PC-9 (cell line): ENCODE measurements at regions not wholly inside any gene's neighbourhood (a gene's known extent, or its start where the extent isn't known, plus 50 kb on each side); places are given as distances from the start of the nearest gene placed in this dataset.

ENCODE experiments used
- BruUV-seq: library from RNA; stranded (reverse); fragments of 400-500 nt; replicated peaks from 2 replicates; lab custom pipeline; 2021; lab: Mats Ljungman, UMichigan
- CTCF ChIA-PET: fragments of 300-600 bp; sonication (Branson Sonifier 250); formaldehyde crosslinking; loops from one replicate; lab custom pipeline; 2022; ENCODE audit warnings: antibody characterized with exemption; lab: Charles Lee
- POLR2A ChIA-PET: fragments of 300-600 bp; sonication (Branson Sonifier 250); formaldehyde crosslinking; loops from one replicate; lab custom pipeline; 2022; ENCODE audit warnings: antibody characterized with exemption; ENCODE audit not compliant: unreplicated experiment; lab: Charles Lee
- DNase-seq, 2 experiments: peaks; one replicate each; pipeline versions ENCODE4 v3.0.0 to v3.0.0-alpha.2; 2015 to 2022; ENCODE audit warnings: mixed read lengths in 1 of 2
- H2AFZ ChIP-seq: fragments of 200-600 bp; sonication (generic); 2 replicates; pipeline ENCODE4 v1.8.1; 2017; ENCODE audit warnings: antibody characterized with exemption
- H3F3A ChIP-seq: fragments of 200-600 bp; sonication (generic); 2 replicates; pipeline ENCODE4 v1.8.1; 2017; ENCODE audit warnings: antibody characterized with exemption, mild to moderate bottlenecking, low read depth; ENCODE audit not compliant: insufficient read depth
- H3K27ac ChIP-seq: fragments of 200-600 bp; sonication (generic); 2 replicates; pipeline ENCODE4 v1.6.1; 2016; ENCODE audit warnings: mixed run types
- H3K27me3 ChIP-seq: fragments of 200-600 bp; sonication (generic); 2 replicates; pipeline ENCODE4 v1.6.1; 2016; ENCODE audit warnings: low read depth, mixed run types; ENCODE audit not compliant: insufficient read depth
- H3K36me3 ChIP-seq: fragments of 200-600 bp; sonication (generic); 2 replicates; pipeline ENCODE4 v1.6.1; 2016; ENCODE audit warnings: low read depth, mixed run types
- H3K4me1 ChIP-seq: fragments of 200-600 bp; sonication (generic); replicated peaks from 2 replicates; pipeline ENCODE4 v1.6.1; 2016; ENCODE audit warnings: mixed run types; ENCODE audit not compliant: insufficient read depth
- H3K4me2 ChIP-seq: fragments of 200-600 bp; sonication (generic); 2 replicates; pipeline ENCODE4 v1.6.1; 2017; ENCODE audit warnings: mixed run types
- H3K4me3 ChIP-seq: fragments of 200-600 bp; sonication (generic); 2 replicates; pipeline ENCODE4 v1.6.1; 2016; ENCODE audit warnings: mixed run types
- H3K79me2 ChIP-seq: fragments of 200-600 bp; sonication (generic); 2 replicates; pipeline ENCODE4 v1.6.1; 2017; ENCODE audit warnings: low read depth, mixed run types
- H3K9me2 ChIP-seq: fragments of 200-600 bp; sonication (generic); 2 replicates; pipeline ENCODE4 v1.8.1; 2017; ENCODE audit warnings: mild to moderate bottlenecking; ENCODE audit not compliant: insufficient read depth
- H3K9me3 ChIP-seq: fragments of 200-600 bp; sonication (generic); 2 replicates; pipeline ENCODE4 v1.8.1; 2016; ENCODE audit warnings: low read depth; ENCODE audit not compliant: insufficient read depth
- H4K20me1 ChIP-seq: fragments of 200-600 bp; sonication (generic); 2 replicates; pipeline ENCODE4 v1.8.1; 2017; ENCODE audit not compliant: insufficient read depth
- CTCF ChIP-seq: fragments of 200-600 bp; sonication (generic); conservative IDR thresholded peaks from 2 replicates; pipeline ENCODE4 v1.6.1; 2017; ENCODE audit warnings: mixed run types, antibody characterized with exemption, mild to moderate bottlenecking, moderate library complexity
- EZH2 ChIP-seq: fragments of 200-600 bp; sonication (generic); IDR thresholded peaks from 2 replicates; pipeline ENCODE4 v1.8.0; 2017; ENCODE audit warnings: antibody characterized with exemption, low read depth
- intact Hi-C: fragments of 100-400 bp; cut with micrococcal nuclease; formaldehyde crosslinking; loops from one replicate; pipeline ENCODE4 v1.10.0; 2022; ENCODE audit not compliant: unreplicated experiment

GRCh38 chr1:5567839-5568238, 424.4 kb downstream of the NPHP4 start:
- ChIA-PET CTCF (no interaction called here), POLR2A (no interaction called here)
- BruUV-seq: no TSS peak
- intact Hi-C loops: no loop called here
- H3K27me3 ChIP-seq: no peaks in the 10 kb centered on the region
- H3K9me3 ChIP-seq: no peaks in the 10 kb centered on the region
- no peaks in the 10 kb centered on the region for H4K20me1 ChIP-seq
- no peak overlapping the region for H3K27ac ChIP-seq
- DNase-seq: no peak
- TF ChIP-seq EZH2 (no peak), CTCF (no peak)
- H3K4me3 ChIP-seq: no peak overlapping the region
- H3K9me2 ChIP-seq: no peaks in the 10 kb centered on the region
- H3K36me3 ChIP-seq: no peaks in the 10 kb centered on the region
- H3K79me2 ChIP-seq: no peaks in the 10 kb centered on the region
- no peaks in the 10 kb centered on the region for H3F3A ChIP-seq
- H3K4me2 ChIP-seq: no peak overlapping the region
- H3K4me1 ChIP-seq: no peaks in the 10 kb centered on the region
- no peak overlapping the region for H2AFZ ChIP-seq

- no peak overlapping the region for H3K4me2 ChIP-seq
- ChIA-PET CTCF (no interaction called here), POLR2A (no interaction called here)
- no peak overlapping the region for H3K4me3 ChIP-seq
- intact Hi-C loops: no loop called here
- BruUV-seq: no TSS peak
- no peaks in the 10 kb centered on the region for H3K9me3 ChIP-seq
- no peak for DNase-seq
- H2AFZ ChIP-seq: no peak overlapping the region
- H3K27ac ChIP-seq: no peak overlapping the region
- no peaks in the 10 kb centered on the region for H3F3A ChIP-seq
- no peaks in the 10 kb centered on the region for H3K36me3 ChIP-seq
- no peaks in the 10 kb centered on the region for H3K9me2 ChIP-seq
- no peaks in the 10 kb centered on the region for H4K20me1 ChIP-seq
- TF ChIP-seq EZH2 (no peak), CTCF (no peak)
- H3K27me3 ChIP-seq: no peaks in the 10 kb centered on the region
- H3K79me2 ChIP-seq: no peaks in the 10 kb centered on the region
- no peaks in the 10 kb centered on the region for H3K4me1 ChIP-seq
These were observed 425.3 kb downstream of the NPHP4 start for GRCh38 chr1:5566924-5567323.

- H3K9me3 ChIP-seq: no peaks in the 10 kb centered on the region
- H3K4me2 ChIP-seq: no peak overlapping the region
- H4K20me1 ChIP-seq: no peaks in the 10 kb centered on the region
- no peak overlapping the region for H3K27ac ChIP-seq
- intact Hi-C loops: no loop called here
- no peaks in the 10 kb centered on the region for H3F3A ChIP-seq
- H3K9me2 ChIP-seq: no peaks in the 10 kb centered on the region
- ChIA-PET POLR2A (no interaction called here), CTCF (no interaction called here)
- H3K27me3 ChIP-seq: no peaks in the 10 kb centered on the region
- no peak for DNase-seq
- no peaks in the 10 kb centered on the region for H3K4me1 ChIP-seq
- H3K79me2 ChIP-seq: no peaks in the 10 kb centered on the region
- no peaks in the 10 kb centered on the region for H3K36me3 ChIP-seq
- no peak overlapping the region for H3K4me3 ChIP-seq
- no TSS peak for BruUV-seq
- no peak overlapping the region for H2AFZ ChIP-seq
- TF ChIP-seq EZH2 (no peak), CTCF (no peak)
These were observed 426.7 kb downstream of the NPHP4 start for GRCh38 chr1:5565281-5566125.
